Motor neuron (in vitro differentiated cells): ENCODE measurements at regions not wholly inside any gene's neighbourhood (a gene's known extent, or its start where the extent isn't known, plus 50 kb on each side); places are given as distances from the start of the nearest gene placed in this dataset.
"Not testable (repeated sequence)": the region's sequence is repeated elsewhere in the genome, so short reads cannot be mapped to it uniquely, and the experiment has no call there.

ENCODE experiments used
- ATAC-seq, 8 experiments: fragments of 200-7000 bp; cut with Tn5 transposase; replicated peaks in 6 of 8; 2 replicates each; pipeline ENCODE4 v1.8.0; 2021; ENCODE audit warnings: mild to moderate bottlenecking in 8 of 8, moderate library complexity in 8 of 8
- H3K27ac ChIP-seq, 2 donors: fragments of 250-450 bp; sonication (Bioruptor Pico); 2 replicates each; pipeline ENCODE4 v1.9.0; 2021; ENCODE audit warnings: antibody characterized with exemption in 2 of 2, mild to moderate bottlenecking in 2 of 2, moderate library complexity in 1 of 2
- H3K4me1 ChIP-seq, 2 donors: fragments of 250-450 bp; sonication (Bioruptor Pico); replicated peaks in 1 of 2; 2 replicates each; pipeline ENCODE4 v1.6.1; 2021; ENCODE audit warnings: antibody characterized with exemption in 2 of 2, mild to moderate bottlenecking in 2 of 2, moderate library complexity in 1 of 2
- H3K4me3 ChIP-seq, 5 donors: fragments of 250-450 bp; sonication (Bioruptor Pico); 2 replicates each; pipeline ENCODE4 v1.9.0; 2021; ENCODE audit warnings: antibody characterized with exemption in 5 of 5, mild to moderate bottlenecking in 5 of 5, moderate library complexity in 4 of 5
- WGBS, 10 experiments: fragments of 450-650 bp; shearing (Covaris generic); methylation state at CpG; one replicate each; pipeline ENCODE4 v1.0.0; 2022; 5-methylcytosine and 5-hydroxymethylcytosine counted together
- in situ Hi-C, 9 experiments: fragments of 400-800 bp; cut with MboI; loops; one replicate each; pipeline ENCODE4 v1.15.0; 2021; ENCODE audit warnings: low sequenced_read_pairs in 9 of 9, low pct_unique_long_range_greater_than_20kb in 2 of 9; ENCODE audit not compliant: unreplicated experiment in 9 of 9

GRCh38 chr3:176075046-176075445 is 1122.2 kb downstream of the TBL1XR1 start:
- in situ Hi-C loops = no loop called here
- no peak for ATAC-seq
- Histone ChIP-seq H3K4me1 (peaks cover 0 to 4% of the 10 kb centered on the region in 2 donors), H3K4me3 (no peak overlapping the region), H3K27ac (no peak overlapping the region)

GRCh38 chr3:176074096-176074495 is 1123.2 kb downstream of the TBL1XR1 start:
- Histone ChIP-seq H3K4me1 (peaks cover 0 to 7% of the 10 kb centered on the region in 2 donors), H3K27ac (no peak overlapping the region), H3K4me3 (no peak overlapping the region)
- 0 to 94% (median 78%) methylated on average over 2 of the region's 2 CpGs; no CpG with 5 or more reads in 1 of the 10 experiments for WGBS, 10 experiments
- ATAC-seq = no peak
- in situ Hi-C loops = no loop called here

GRCh38 chr3:176071943-176072342 is 1125.3 kb downstream of the TBL1XR1 start:
- in situ Hi-C loops = no loop called here
- Histone ChIP-seq H3K27ac (no peak overlapping the region), H3K4me1 (peaks cover 0 to 7% of the 10 kb centered on the region in 2 donors), H3K4me3 (no peak overlapping the region)
- WGBS, 10 experiments = 25 to 100% (median 100%) methylated on average over 1 to 2 of the region's 2 CpGs; no CpG with 5 or more reads in 1 of the 10 experiments
- no peak for ATAC-seq

- no peak overlapping the region for H3K27ac ChIP-seq
- no peak for ATAC-seq
- WGBS, 10 experiments = 35 to 100% methylated on average over 3 to 5 of the region's 6 CpGs; no CpG with 5 or more reads in 8 of the 10 experiments
- in situ Hi-C loops = no loop called here
- no peak overlapping the region for H3K4me3 ChIP-seq
- H3K4me1 ChIP-seq = peaks cover 0 to 9% of the 10 kb centered on the region in 2 donors
These were observed 1128.5 kb downstream of the TBL1XR1 start for GRCh38 chr3:176068750-176069149.

- H3K27ac ChIP-seq = no peak overlapping the region
- no peak overlapping the region for H3K4me3 ChIP-seq
- in situ Hi-C loops = no loop called here
- ATAC-seq = no peak
- H3K4me1 ChIP-seq = peaks cover 0 to 17% of the 10 kb centered on the region in 2 donors
These were observed 1138.4 kb downstream of the TBL1XR1 start for GRCh38 chr3:176058856-176059255.

- Histone ChIP-seq H3K4me3 (no peak overlapping the region), H3K27ac (no peak overlapping the region), H3K4me1 (peaks cover 0 to 17% of the 10 kb centered on the region in 2 donors)
- peak in 6 of 8 experiments; percentile 30 to 80 (median 48) for ATAC-seq
- in situ Hi-C loops = no loop called here
- WGBS, 10 experiments = 0 to 93% (median 82%) methylated on average over 2 to 6 of the region's 6 CpGs
These were observed 1141.4 kb downstream of the TBL1XR1 start for GRCh38 chr3:176055836-176056235.

GRCh38 chr3:176051766-176052165 is 1145.5 kb downstream of the TBL1XR1 start:
- Histone ChIP-seq H3K4me3 (no peak overlapping the region), H3K27ac (no peak overlapping the region), H3K4me1 (peaks cover 0 to 21% of the 10 kb centered on the region in 2 donors)
- no peak for ATAC-seq
- WGBS, 10 experiments = 49 to 98% (median 82%) methylated on average over 5 to 7 of the region's 7 CpGs
- in situ Hi-C loops = no loop called here

GRCh38 chr3:176046703-176047102 is 1150.6 kb downstream of the TBL1XR1 start:
- Histone ChIP-seq H3K4me1 (peaks cover 0 to 16% of the 10 kb centered on the region in 2 donors), H3K4me3 (no peak overlapping the region), H3K27ac (no peak overlapping the region)
- WGBS, 10 experiments = 22 to 100% (median 81%) methylated on average over 1 to 2 of the region's 2 CpGs; no CpG with 5 or more reads in 3 of the 10 experiments
- in situ Hi-C loops = no loop called here
- peak in 5 of 8 experiments; percentile 48 to 93 (median 80) for ATAC-seq

GRCh38 chr3:176041812-176042211 is 1155.5 kb downstream of the TBL1XR1 start:
- WGBS, 10 experiments = 42 to 100% (median 86%) methylated on average over 1 to 2 of the region's 2 CpGs; no CpG with 5 or more reads in 3 of the 10 experiments
- H3K27ac ChIP-seq = no peak overlapping the region
- ATAC-seq = no peak
- H3K4me3 ChIP-seq = no peak overlapping the region
- in situ Hi-C loops = no loop called here
- H3K4me1 ChIP-seq = peaks cover 0 to 7% of the 10 kb centered on the region in 2 donors

GRCh38 chr3:176041185-176041584 is 1156.1 kb downstream of the TBL1XR1 start:
- 60 to 100% (median 95%) methylated on average over 1 to 4 of the region's 4 CpGs; no CpG with 5 or more reads in 2 of the 10 experiments for WGBS, 10 experiments
- peak in 1 of 8 experiments; percentile 57 for ATAC-seq
- in situ Hi-C loops = no loop called here
- Histone ChIP-seq H3K4me3 (no peak overlapping the region), H3K27ac (no peak overlapping the region), H3K4me1 (peaks cover 0 to 1% of the 10 kb centered on the region in 2 donors)

GRCh38 chr3:176037636-176038035 is 1159.6 kb downstream of the TBL1XR1 start:
- H3K27ac ChIP-seq = no peak overlapping the region
- WGBS, 10 experiments = 20 to 100% (median 75%) methylated on average over 1 of the region's 1 CpG; no CpG with 5 or more reads in 1 of the 10 experiments
- no peaks in the 10 kb centered on the region for H3K4me1 ChIP-seq
- ATAC-seq = no peak
- no peak overlapping the region for H3K4me3 ChIP-seq
- in situ Hi-C loops = no loop called here

- in situ Hi-C loops = no loop called here
- Histone ChIP-seq H3K4me1 (no peaks in the 10 kb centered on the region), H3K27ac (no peak overlapping the region), H3K4me3 (no peak overlapping the region)
- no peak for ATAC-seq
- 31 to 90% (median 63%) methylated on average over 1 to 4 of the region's 4 CpGs for WGBS, 10 experiments
These were observed 1165.2 kb downstream of the TBL1XR1 start for GRCh38 chr3:176032043-176032442.

- in situ Hi-C loops, H3K4me3 ChIP-seq, H3K4me1 ChIP-seq, H3K27ac ChIP-seq, ATAC-seq: not testable (repeated sequence)
- 35 to 100% (median 100%) methylated on average over 1 to 5 of the region's 20 CpGs; no CpG with 5 or more reads in 5 of the 10 experiments for WGBS, 10 experiments
These were observed 1157.1 kb downstream of the NAALADL2 start for GRCh38 chr3:176016203-176016602.

GRCh38 chr3:176015228-176015627 is 1156.1 kb downstream of the NAALADL2 start:
- in situ Hi-C loops = not testable (repeated sequence)

More at GRCh38 chr3:176015228-176015627, 1156.1 kb downstream of the NAALADL2 start:
- WGBS, 10 experiments = 62 to 100% (median 81%) methylated on average over 1 to 3 of the region's 5 CpGs; no CpG with 5 or more reads in 7 of the 10 experiments
- ATAC-seq, H3K4me3 ChIP-seq, H3K4me1 ChIP-seq, H3K27ac ChIP-seq: not testable (repeated sequence)
